Tibial nerve (tissue), 4 donors: ENCODE measurements at regions not wholly inside any gene's neighbourhood (a gene's known extent, or its start where the extent isn't known, plus 50 kb on each side); places are given as distances from the start of the nearest gene placed in this dataset.

Experiments used
- CTCF ChIP-seq, 5 experiments: fragments of 200-600 bp in 3 of 5; fragments of 450-650 bp in 2 of 5; sonication (generic) in 3 of 5; IDR thresholded peaks; one replicate each; pipeline ENCODE4 v1.5.1; 2016 to 2019; ENCODE audit warnings: antibody characterized with exemption in 5 of 5, mild to moderate bottlenecking in 3 of 5, moderate library complexity in 2 of 5
- EP300 ChIP-seq, 2 donors: sonication (generic); formaldehyde crosslinking; IDR thresholded peaks; one replicate each; pipeline ENCODE4 v1.6.1; 2017; ENCODE audit warnings: antibody characterized with exemption in 2 of 2, mild to moderate bottlenecking in 1 of 2
- POLR2A ChIP-seq, 2 donors: fragments of 450-650 bp; IDR thresholded peaks; one replicate each; pipeline ENCODE4 v1.6.1; 2017; ENCODE audit warnings: antibody characterized with exemption in 2 of 2, mild to moderate bottlenecking in 2 of 2, moderate library complexity in 2 of 2

- TF ChIP-seq CTCF (IDR thresholded peaks at IDR 0.05): no peak
- no peak for TF ChIP-seq EP300 (IDR thresholded peaks at IDR 0.05)
- no peak for TF ChIP-seq POLR2A (IDR thresholded peaks at IDR 0.05)
Measured at GRCh38 chr3:107870943-107871638, 219.7 kb downstream of the CD47 start.
